ENCODE measurements at regions not wholly inside any gene's neighbourhood (a gene's known extent, or its start where the extent isn't known, plus 50 kb on each side); places are given as distances from the start of the nearest gene placed in this dataset.

DNA sequence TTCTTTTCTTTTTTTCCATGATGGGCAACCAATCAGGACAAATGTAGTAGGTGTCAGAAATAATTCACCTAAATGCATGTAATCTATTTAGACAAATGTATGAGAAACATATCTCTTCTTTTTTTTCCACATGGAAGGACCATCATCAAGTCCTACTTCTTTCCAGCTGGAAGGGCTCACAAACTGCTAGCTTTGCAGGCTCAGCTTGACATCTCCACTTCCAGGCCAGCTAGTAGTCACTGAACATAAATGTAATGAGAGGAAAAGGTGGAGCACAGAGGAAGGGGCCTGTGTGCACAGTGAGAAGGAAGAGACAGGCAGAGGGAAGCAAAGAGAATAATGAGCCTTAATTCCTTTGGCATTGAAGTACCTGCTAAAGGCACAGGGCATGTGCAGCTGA is 504.9 kb downstream of the MCTP2 start:
- no peak for DNase-seq
- TF ChIP-seq, protein P1, sequence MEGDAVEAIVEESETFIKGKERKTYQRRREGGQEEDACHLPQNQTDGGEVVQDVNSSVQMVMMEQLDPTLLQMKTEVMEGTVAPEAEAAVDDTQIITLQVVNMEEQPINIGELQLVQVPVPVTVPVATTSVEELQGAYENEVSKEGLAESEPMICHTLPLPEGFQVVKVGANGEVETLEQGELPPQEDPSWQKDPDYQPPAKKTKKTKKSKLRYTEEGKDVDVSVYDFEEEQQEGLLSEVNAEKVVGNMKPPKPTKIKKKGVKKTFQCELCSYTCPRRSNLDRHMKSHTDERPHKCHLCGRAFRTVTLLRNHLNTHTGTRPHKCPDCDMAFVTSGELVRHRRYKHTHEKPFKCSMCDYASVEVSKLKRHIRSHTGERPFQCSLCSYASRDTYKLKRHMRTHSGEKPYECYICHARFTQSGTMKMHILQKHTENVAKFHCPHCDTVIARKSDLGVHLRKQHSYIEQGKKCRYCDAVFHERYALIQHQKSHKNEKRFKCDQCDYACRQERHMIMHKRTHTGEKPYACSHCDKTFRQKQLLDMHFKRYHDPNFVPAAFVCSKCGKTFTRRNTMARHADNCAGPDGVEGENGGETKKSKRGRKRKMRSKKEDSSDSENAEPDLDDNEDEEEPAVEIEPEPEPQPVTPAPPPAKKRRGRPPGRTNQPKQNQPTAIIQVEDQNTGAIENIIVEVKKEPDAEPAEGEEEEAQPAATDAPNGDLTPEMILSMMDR (IDR thresholded peaks at IDR 0.05; ENCODE audit: low read depth, low read length): no peak
- Histone ChIP-seq H3K27me3 (no peaks in the 10 kb centered on the region), H3K4me3 (ENCODE audit: low read depth, low read length) (no peak overlapping the region), H3K4me1 (no peaks in the 10 kb centered on the region), H3K36me3 (no peaks in the 10 kb centered on the region), H3K9me3 (no peaks in the 10 kb centered on the region)

DNA sequence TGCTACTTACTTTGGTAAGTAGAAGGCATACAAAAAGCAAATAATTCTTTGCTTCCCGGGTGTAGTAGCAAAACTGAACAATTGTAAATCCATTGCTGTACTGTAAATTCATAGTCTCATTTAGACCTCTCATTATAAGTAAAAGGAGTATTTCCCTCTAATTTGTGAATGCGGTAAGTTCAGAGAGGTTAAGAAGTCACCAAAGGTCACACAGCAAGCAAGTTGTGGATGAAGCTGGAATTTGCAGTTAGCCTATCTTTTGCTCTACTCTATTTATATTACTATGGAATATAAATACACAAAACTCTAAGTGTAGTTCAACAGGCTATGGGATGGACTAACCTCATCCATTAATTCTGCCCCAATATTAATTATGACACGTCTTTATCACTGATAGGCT is 508.3 kb downstream of the MCTP2 start:
- DNase-seq: no peak

DNA sequence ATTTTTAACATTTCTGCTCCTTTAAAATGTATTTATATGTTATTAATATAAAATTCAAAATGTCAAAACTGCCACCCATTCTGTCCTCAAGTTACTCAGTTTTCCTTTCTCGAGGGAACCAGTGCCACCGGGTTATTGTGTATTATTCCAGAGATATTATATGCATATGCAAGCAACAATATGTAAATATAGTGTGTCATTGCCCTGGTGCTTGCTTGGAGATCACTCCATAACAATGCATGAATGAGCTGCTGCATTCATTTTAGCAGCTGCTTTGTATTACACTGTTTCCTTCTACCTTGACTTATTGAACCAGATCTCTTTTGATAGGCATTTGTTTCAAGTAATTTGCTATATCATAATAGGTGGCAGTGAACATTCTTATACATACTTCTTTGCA is 509.1 kb downstream of the MCTP2 start:
- H3K27me3 ChIP-seq: peaks cover 11% of the 10 kb centered on the region
- TF ChIP-seq, protein P1 (IDR thresholded peaks at IDR 0.05; ENCODE audit: low read depth, low read length): no peak
- DNase-seq: no peak
- H3K36me3 ChIP-seq: no peaks in the 10 kb centered on the region
- H3K4me1 ChIP-seq: no peaks in the 10 kb centered on the region
- no peaks in the 10 kb centered on the region for H3K9me3 ChIP-seq
- H3K4me3 ChIP-seq (ENCODE audit: low read depth, low read length): no peak overlapping the region

More for the DNA sequence above, 508.3 kb downstream of the MCTP2 start:
- Histone ChIP-seq H3K4me3 (ENCODE audit: low read depth, low read length) (no peak overlapping the region), H3K4me1 (no peaks in the 10 kb centered on the region), H3K9me3 (no peaks in the 10 kb centered on the region), H3K36me3 (no peaks in the 10 kb centered on the region), H3K27me3 (peaks cover 6% of the 10 kb centered on the region)
- TF ChIP-seq, protein P1 (IDR thresholded peaks at IDR 0.05; ENCODE audit: low read depth, low read length): no peak

DNA sequence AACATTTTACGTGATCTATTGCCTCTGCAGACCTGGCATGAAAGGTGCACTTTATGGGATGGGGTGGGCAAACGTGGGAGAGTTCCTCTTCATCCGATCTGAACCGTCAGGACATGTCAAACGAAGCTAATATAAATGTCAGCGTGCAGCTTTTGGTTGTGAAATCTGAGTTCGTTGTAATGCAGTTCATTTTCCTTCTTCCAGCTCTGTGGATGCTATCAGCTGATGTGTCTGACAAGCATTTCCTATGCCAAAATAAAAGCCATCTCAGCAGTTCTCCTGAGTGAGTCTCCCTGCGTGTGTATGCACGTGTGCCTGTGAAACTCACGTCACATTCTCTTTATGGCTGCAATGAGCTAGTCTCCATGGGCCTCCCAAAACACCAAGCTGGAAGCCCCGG is 512.3 kb downstream of the MCTP2 start:
- Histone ChIP-seq H3K27me3 (peaks cover 15% of the 10 kb centered on the region), H3K4me1 (no peaks in the 10 kb centered on the region), H3K4me3 (ENCODE audit: low read depth, low read length) (no peak overlapping the region), H3K36me3 (no peaks in the 10 kb centered on the region), H3K9me3 (no peaks in the 10 kb centered on the region)
- TF ChIP-seq, protein P1 (IDR thresholded peaks at IDR 0.05; ENCODE audit: low read depth, low read length): no peak
- no peak for DNase-seq

DNA sequence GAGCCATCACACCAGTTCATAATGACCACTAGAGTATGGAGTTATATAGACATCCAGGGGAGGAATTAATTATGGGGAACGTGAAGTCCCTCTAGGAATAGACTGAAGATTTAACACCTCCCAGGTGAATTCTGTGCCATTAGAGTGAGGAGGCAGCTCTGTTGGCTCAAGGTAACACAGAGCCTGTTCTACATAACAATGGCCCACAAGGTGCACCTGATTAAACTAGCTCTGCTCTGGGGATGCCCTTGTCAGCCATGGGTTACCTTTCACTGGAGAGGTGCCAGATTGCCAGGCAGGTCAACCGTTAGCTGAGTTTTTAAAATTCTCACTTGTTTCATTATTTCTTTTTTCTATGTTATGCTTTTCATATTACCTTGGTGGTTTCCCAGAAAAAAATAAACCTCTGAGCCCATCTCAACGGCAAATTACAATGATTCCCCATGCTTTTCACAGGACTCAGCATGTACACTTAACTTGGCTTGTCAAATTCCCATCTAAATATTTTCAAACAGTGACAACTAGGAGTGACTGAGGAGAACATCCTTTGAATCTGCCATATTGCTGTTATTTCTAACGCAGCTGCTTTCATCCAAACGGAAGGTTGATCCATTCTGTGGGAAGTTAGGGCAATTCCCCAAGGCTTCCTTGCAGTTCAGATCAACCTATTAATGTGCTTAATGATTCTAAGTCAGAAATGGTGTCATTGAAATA is 512.9 kb downstream of the MCTP2 start:
- no peak for DNase-seq

DNA sequence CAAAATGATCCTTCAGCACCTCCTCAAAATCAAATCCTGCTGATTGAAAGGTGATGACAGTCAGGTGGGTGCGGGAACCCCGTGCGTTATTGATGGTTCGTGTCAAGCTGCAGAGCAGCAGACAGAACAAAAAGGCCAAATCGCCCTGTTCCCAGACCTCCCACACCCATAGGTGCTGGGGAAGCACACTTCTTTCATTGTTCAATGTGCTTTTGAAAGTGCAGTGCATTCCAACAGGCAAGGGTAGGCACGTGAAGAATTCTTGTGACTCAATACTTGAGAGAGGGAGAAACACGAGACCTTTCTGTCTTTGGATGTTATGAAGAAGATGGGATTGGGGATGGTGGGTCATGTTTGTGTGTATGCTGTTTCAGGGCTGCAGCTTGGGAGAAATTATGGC is 514.0 kb downstream of the MCTP2 start:
- no peak for DNase-seq
- H3K36me3 ChIP-seq: no peaks in the 10 kb centered on the region
- no peaks in the 10 kb centered on the region for H3K9me3 ChIP-seq
- TF ChIP-seq, protein P1 (IDR thresholded peaks at IDR 0.05; ENCODE audit: low read depth, low read length): no peak
- no peaks in the 10 kb centered on the region for H3K4me1 ChIP-seq
- H3K27me3 ChIP-seq: peaks cover 15% of the 10 kb centered on the region
- no peak overlapping the region for H3K4me3 ChIP-seq (ENCODE audit: low read depth, low read length)

More for the DNA sequence above, 512.9 kb downstream of the MCTP2 start:
- Histone ChIP-seq H3K4me3 (ENCODE audit: low read depth, low read length) (no peak overlapping the region), H3K36me3 (no peaks in the 10 kb centered on the region), H3K27me3 (peaks cover 15% of the 10 kb centered on the region), H3K9me3 (no peaks in the 10 kb centered on the region), H3K4me1 (no peaks in the 10 kb centered on the region)
- TF ChIP-seq, protein P1 (IDR thresholded peaks at IDR 0.05; ENCODE audit: low read depth, low read length): no peak
